Neural crest cell (in vitro differentiated cells): ENCODE measurements at regions not wholly inside any gene's neighbourhood (a gene's known extent, or its start where the extent isn't known, plus 50 kb on each side); places are given as distances from the start of the nearest gene placed in this dataset.
"Not testable (repeated sequence)": the region's sequence is repeated elsewhere in the genome, so short reads cannot be mapped to it uniquely, and the experiment has no call there.

Experiments
- DNase-seq: peaks from one replicate; pipeline ENCODE4 v3.0.0; 2021; ENCODE audit warnings: low read depth, mixed read lengths, low spot score
- H3K27ac Mint-ChIP-seq: one replicate; pipeline ENCODE4 v1.8.0; 2021; ENCODE audit warnings: mild to moderate bottlenecking, mixed read lengths; ENCODE audit not compliant: unreplicated experiment
- H3K27me3 Mint-ChIP-seq: 2 replicates; pipeline ENCODE4 v1.8.0; 2021; ENCODE audit warnings: low read depth, mild to moderate bottlenecking, mixed read lengths
- H3K36me3 Mint-ChIP-seq: 2 replicates; pipeline ENCODE4 v1.8.0; 2021; ENCODE audit warnings: low read depth, mild to moderate bottlenecking, mixed read lengths
- H3K4me1 Mint-ChIP-seq: 2 replicates; pipeline ENCODE4 v1.8.0; 2021; ENCODE audit warnings: mixed read lengths
- H3K4me3 Mint-ChIP-seq: one replicate; pipeline ENCODE4 v1.8.0; 2021; ENCODE audit warnings: mild to moderate bottlenecking, mixed read lengths
- H3K9me3 Mint-ChIP-seq: 2 replicates; pipeline ENCODE4 v1.8.0; 2021; ENCODE audit warnings: mixed read lengths
- TF ChIP-seq, protein P1 (sequence below): fragments of 200-600 bp; sonication (generic); conservative IDR thresholded peaks from 2 replicates; pipeline ENCODE4 v1.5.0; 2021; ENCODE audit warnings: antibody characterized with exemption, mild to moderate bottlenecking

- no peak for DNase-seq
- H3K27me3 Mint-ChIP-seq = no peaks in the 10 kb centered on the region
- no peak overlapping the region for H3K4me3 Mint-ChIP-seq
- no peak overlapping the region for H3K27ac Mint-ChIP-seq
- H3K9me3 Mint-ChIP-seq = no peaks in the 10 kb centered on the region
- TF ChIP-seq, protein P1, sequence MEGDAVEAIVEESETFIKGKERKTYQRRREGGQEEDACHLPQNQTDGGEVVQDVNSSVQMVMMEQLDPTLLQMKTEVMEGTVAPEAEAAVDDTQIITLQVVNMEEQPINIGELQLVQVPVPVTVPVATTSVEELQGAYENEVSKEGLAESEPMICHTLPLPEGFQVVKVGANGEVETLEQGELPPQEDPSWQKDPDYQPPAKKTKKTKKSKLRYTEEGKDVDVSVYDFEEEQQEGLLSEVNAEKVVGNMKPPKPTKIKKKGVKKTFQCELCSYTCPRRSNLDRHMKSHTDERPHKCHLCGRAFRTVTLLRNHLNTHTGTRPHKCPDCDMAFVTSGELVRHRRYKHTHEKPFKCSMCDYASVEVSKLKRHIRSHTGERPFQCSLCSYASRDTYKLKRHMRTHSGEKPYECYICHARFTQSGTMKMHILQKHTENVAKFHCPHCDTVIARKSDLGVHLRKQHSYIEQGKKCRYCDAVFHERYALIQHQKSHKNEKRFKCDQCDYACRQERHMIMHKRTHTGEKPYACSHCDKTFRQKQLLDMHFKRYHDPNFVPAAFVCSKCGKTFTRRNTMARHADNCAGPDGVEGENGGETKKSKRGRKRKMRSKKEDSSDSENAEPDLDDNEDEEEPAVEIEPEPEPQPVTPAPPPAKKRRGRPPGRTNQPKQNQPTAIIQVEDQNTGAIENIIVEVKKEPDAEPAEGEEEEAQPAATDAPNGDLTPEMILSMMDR = no peak
- no peaks in the 10 kb centered on the region for H3K4me1 Mint-ChIP-seq
- H3K36me3 Mint-ChIP-seq = no peaks in the 10 kb centered on the region
These were observed 913.4 kb downstream of the TLE1 start for GRCh38 chr9:80775971-80776370.

- no peak overlapping the region for H3K27ac Mint-ChIP-seq
- no peaks in the 10 kb centered on the region for H3K4me1 Mint-ChIP-seq
- no peak for DNase-seq
- TF ChIP-seq, protein P1 = no peak
- no peak overlapping the region for H3K4me3 Mint-ChIP-seq
- H3K27me3 Mint-ChIP-seq = no peaks in the 10 kb centered on the region
- H3K9me3 Mint-ChIP-seq = no peaks in the 10 kb centered on the region
- no peaks in the 10 kb centered on the region for H3K36me3 Mint-ChIP-seq
These were observed 913.8 kb downstream of the TLE1 start for GRCh38 chr9:80775530-80775929.

DNA sequence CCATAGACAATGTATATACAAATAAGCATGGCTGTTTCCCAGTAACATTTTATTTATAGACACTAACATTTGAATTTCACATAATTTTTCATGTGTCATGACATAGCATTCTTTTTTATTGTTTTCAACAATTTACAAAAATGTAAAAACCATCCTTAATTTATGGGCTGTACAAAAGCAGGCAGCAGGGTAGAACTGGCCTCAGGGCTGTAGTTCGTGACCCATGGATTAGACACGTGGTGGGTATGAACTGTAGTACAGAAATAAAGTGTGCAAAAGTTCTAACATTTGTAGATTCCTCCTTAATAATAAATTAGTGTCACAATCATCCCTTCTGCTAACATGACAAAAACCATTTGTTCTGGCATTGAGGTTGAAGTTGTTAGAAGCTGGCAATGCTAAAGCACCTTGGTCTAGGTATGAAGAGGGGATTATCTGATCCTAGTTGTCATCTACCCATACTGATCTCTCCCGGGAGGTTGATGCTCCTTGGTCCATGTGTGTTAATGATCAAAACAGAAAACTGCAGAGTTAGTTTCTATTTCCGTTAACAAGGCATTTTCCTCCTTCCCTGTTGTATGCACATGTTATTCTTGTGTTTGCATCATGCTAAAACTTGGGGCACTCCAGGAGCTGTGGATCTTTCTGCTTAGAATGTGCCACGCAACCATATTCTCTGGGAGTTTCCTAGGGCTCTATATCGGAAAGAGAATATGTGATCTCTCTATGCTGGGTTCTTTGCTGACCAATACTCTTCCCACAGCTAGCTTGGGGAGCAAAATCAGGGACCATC, 917.6 kb downstream of the TLE1 start:
- no peak overlapping the region for H3K4me3 Mint-ChIP-seq
- no peaks in the 10 kb centered on the region for H3K4me1 Mint-ChIP-seq
- no peaks in the 10 kb centered on the region for H3K27me3 Mint-ChIP-seq
- no peak overlapping the region for H3K27ac Mint-ChIP-seq
- H3K36me3 Mint-ChIP-seq = no peaks in the 10 kb centered on the region
- TF ChIP-seq, protein P1 = no peak
- H3K9me3 Mint-ChIP-seq = peaks cover 4% of the 10 kb centered on the region
- DNase-seq = no peak

GRCh38 chr9:80763536-80763935, 925.8 kb downstream of the TLE1 start:
- Mint-ChIP-seq H3K27me3 (no peaks in the 10 kb centered on the region), H3K4me3 (no peak overlapping the region), H3K4me1 (no peaks in the 10 kb centered on the region), H3K36me3 (no peaks in the 10 kb centered on the region), H3K27ac (no peak overlapping the region), H3K9me3 (no peaks in the 10 kb centered on the region)
- DNase-seq = no peak
- TF ChIP-seq, protein P1 = no peak

- TF ChIP-seq, protein P1 = no peak
- Mint-ChIP-seq H3K27me3 (no peaks in the 10 kb centered on the region), H3K27ac (no peak overlapping the region), H3K4me1 (no peaks in the 10 kb centered on the region), H3K9me3 (no peaks in the 10 kb centered on the region), H3K36me3 (no peaks in the 10 kb centered on the region), H3K4me3 (no peak overlapping the region)
- no peak for DNase-seq
These were observed 933.8 kb downstream of the TLE1 start for GRCh38 chr9:80755586-80755985.

- not testable (repeated sequence) for H3K4me1 Mint-ChIP-seq, H3K9me3 Mint-ChIP-seq, H3K27me3 Mint-ChIP-seq, H3K36me3 Mint-ChIP-seq
- peak; percentile 2 for DNase-seq
- peak overlapping the region; percentile 62 for H3K4me3 Mint-ChIP-seq
- peak overlapping the region; percentile 27 for H3K27ac Mint-ChIP-seq
These were observed 942.3 kb downstream of the TLE1 start for GRCh38 chr9:80747056-80747455.
